GM12872 (cell line): ENCODE measurements at regions not wholly inside any gene's neighbourhood (a gene's known extent, or its start where the extent isn't known, plus 50 kb on each side); places are given as distances from the start of the nearest gene placed in this dataset.

Source experiments
- TF ChIP-seq, protein P1 (sequence below): IDR thresholded peaks from 3 replicates; pipeline ENCODE4 v1.5.1; 2011; ENCODE audit warnings: low read depth, mild to moderate bottlenecking, low read length, moderate library complexity; ENCODE audit not compliant: insufficient read depth

DNA sequence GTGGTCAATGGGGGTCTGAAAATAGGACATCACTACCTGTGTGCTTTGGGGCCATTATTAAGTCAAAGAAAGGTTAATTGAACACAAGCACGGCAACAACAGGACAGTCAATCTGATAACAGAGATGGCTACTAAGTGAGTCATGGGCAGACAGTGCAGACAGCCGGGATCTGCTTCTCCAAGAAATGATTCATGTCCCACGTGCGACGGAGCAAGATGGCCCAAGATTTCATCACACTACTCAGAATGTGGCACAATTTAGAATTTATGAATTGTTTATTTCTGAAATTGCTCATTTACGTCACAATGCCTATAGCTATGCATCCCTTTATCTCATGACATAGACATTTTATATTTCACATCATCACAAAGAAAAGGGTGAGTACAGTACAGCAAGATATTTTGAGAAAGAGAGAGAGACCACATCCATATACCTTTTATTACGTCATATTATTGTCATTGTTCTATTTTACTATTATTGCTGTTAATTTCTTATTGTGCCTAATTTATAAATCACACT lies 770.6 kb upstream of the NR2F2 start:
- TF ChIP-seq, protein P1, sequence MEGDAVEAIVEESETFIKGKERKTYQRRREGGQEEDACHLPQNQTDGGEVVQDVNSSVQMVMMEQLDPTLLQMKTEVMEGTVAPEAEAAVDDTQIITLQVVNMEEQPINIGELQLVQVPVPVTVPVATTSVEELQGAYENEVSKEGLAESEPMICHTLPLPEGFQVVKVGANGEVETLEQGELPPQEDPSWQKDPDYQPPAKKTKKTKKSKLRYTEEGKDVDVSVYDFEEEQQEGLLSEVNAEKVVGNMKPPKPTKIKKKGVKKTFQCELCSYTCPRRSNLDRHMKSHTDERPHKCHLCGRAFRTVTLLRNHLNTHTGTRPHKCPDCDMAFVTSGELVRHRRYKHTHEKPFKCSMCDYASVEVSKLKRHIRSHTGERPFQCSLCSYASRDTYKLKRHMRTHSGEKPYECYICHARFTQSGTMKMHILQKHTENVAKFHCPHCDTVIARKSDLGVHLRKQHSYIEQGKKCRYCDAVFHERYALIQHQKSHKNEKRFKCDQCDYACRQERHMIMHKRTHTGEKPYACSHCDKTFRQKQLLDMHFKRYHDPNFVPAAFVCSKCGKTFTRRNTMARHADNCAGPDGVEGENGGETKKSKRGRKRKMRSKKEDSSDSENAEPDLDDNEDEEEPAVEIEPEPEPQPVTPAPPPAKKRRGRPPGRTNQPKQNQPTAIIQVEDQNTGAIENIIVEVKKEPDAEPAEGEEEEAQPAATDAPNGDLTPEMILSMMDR: no peak

DNA sequence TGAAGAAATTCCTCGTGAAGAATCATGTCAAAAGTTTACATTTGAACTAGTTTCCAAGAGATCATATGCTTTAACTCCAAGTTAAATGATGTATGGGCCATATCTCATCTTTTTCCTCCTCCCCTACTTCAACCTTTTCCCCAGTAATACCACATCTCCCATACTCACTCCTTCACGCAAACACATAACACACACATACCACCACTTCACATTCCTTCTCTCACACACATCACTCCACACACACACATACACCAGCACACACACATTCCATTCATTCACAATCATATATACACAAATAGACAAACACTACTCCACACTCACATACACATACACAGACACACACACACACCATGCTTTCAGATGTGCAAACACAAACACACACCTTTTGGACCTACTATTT lies 769.0 kb upstream of the NR2F2 start:
- TF ChIP-seq, protein P1: no peak

DNA sequence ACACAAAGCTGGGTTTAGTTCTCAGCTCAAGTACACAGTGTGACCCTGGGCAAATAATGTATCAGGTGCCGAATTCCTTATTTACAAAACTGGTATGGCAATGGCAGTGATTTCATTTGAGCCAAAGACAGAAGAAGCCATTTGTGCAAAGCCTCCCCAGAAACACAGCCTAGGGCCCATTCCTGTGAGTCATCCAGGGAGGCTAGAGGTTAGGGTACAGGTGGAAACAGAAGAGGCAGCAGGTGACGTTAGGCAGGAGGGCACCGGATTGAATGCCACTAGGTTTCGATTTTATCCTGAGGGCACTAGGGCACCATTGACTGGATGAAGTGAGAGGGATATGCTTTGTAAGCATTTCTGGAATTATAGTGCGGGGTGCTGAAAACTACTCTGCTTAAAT lies 766.9 kb upstream of the NR2F2 start:
- TF ChIP-seq, protein P1: no peak

DNA sequence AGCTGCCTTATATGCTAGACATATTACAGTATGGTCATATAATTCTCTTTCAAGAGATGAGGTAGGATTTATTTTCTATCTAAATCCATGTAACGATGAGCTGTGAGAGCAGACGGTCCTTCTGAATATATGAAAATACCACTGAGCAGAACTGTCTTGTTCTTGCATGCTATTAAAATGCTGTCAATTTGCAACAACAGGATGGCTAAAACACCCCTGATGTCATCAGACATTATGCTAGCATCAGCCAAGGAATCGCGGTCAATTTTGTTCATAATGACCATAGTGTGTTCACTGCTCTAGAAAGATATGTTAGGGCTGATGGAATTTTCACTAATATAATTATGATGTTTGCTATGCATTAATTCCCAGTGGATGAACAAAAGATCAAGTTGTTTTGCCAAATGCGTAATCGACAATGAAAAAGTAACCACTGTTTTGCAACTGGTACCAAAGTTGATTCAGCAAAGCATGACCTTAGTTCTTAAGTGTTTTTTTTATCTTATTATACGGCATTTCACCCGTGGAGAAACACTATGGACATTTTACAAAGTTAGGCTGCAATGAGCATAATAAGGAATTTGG lies 765.4 kb upstream of the NR2F2 start:
- TF ChIP-seq, protein P1: no peak

DNA sequence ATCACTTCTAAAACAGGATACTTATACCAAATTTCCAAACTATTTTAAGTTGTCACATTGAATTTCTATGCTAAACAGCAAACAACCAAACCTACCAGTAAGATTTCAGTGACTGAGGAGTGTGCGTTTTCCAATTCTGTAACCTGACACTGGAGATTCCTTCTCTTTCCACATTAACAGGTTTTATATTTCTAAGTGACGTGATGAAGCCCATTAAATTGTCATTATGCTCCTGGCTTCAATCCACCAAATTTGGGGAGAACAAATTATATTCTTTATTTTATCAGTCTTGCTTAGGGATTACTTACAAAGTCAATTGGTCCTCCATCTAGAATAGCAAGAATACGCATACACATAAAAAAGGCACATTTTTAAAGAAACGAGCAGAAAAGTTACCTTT lies 764.8 kb upstream of the NR2F2 start:
- TF ChIP-seq, protein P1: no peak

DNA sequence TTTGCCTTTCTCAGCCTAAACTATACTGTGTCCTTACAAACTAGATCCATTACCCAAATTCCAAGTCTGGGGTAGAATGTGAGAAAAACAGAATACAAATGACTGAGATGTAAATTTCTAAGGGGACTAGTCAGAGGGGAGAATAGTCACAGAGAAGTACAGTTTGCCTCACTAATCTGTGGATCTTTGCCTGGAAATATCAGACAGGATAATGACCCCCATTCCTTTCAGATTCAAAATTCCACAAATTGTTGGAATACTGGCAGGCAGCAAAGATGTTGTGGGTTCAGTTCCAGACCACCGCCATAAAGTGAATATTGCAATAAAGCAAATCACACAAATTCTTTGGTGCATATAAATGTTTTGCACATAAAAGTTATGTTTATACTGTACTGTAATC lies 762.8 kb upstream of the NR2F2 start:
- TF ChIP-seq, protein P1: no peak

DNA sequence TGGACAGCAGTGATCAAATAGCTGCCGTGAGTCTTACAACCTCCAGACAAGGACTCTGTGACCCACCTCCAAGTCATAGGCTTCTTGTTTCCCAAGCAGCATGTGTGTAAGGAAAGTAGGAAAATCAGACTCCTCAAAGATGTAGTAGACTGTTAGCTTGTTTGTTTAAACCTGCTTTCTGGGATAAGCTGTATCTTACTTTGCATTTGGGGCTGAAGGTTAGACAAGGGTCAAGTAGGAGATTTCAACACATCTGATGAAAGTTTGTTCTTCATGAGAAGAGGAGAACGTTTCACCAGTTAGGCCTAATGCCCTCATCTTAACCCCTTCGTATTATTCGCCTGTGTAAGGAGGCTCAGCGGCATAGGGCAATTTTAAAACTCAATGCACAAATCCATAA lies 756.4 kb upstream of the NR2F2 start:
- TF ChIP-seq, protein P1: no peak

DNA sequence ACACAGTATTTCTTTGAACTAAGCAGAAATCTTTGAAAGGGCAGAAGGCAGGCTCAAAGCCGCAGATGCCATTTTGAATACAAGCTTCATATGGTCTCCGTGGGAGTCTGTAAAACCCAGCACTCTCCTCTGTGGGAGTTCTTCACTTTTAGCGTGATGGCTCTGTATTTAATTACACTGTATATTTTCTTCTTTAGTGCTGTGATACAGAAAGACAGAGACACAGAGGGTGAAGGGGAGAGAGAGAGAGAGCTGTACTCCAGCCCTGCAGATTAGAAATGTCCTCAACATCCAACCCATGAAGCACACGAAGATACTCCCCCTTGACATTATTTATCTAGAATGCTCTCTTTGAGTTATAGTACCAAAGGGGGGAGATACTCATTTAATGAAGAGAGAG lies 752.6 kb upstream of the NR2F2 start:
- TF ChIP-seq, protein P1: no peak
